ENCODE measurements at regions not wholly inside any gene's neighbourhood (a gene's known extent, or its start where the extent isn't known, plus 50 kb on each side); places are given as distances from the start of the nearest gene placed in this dataset.

DNA sequence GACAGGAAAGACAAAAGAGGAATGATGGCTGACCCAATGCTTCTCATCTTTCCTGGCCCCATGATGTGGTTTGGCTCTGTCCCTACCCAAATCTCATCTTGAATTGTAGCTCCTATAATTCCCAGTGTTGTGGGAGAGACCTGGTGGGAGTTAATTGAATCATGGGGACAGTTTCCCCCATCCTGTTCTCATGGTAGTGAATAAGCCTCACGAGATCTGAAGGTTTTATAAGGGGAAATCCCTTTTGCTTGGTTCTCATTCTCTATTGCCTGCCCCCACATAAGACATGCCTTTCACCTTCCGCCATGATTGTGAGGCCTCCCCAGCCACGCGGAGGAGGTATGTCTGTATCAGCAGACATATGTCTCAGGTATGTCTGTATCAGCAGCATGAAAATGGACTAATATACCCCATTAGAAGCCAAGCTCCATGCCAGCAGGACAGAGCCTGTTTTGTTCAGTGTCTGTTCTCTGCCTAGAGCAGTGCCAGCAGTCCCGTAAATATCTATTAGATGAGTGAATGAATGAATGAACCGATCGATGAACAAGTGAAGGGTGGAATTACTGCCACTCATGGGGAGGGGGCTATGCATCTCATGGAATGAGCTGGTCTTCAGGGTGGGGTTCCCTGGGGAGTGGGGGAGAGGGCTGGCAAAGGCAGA, 304.4 kb downstream of the SOX9 start:
- Histone ChIP-seq H3K27ac (no peak overlapping the region), H3K36me3 (ENCODE audit: low read depth, missing control alignments) (no peaks in the 10 kb centered on the region), H3K4me3 (no peak overlapping the region), H3K4me1 (no peaks in the 10 kb centered on the region), H3K27me3 (no peaks in the 10 kb centered on the region), H3K9me3 (no peaks in the 10 kb centered on the region)
- WGBS, 2 donors, result 94 to 95% methylated on average over 7 of the region's 7 CpGs
- TF ChIP-seq, protein P1, sequence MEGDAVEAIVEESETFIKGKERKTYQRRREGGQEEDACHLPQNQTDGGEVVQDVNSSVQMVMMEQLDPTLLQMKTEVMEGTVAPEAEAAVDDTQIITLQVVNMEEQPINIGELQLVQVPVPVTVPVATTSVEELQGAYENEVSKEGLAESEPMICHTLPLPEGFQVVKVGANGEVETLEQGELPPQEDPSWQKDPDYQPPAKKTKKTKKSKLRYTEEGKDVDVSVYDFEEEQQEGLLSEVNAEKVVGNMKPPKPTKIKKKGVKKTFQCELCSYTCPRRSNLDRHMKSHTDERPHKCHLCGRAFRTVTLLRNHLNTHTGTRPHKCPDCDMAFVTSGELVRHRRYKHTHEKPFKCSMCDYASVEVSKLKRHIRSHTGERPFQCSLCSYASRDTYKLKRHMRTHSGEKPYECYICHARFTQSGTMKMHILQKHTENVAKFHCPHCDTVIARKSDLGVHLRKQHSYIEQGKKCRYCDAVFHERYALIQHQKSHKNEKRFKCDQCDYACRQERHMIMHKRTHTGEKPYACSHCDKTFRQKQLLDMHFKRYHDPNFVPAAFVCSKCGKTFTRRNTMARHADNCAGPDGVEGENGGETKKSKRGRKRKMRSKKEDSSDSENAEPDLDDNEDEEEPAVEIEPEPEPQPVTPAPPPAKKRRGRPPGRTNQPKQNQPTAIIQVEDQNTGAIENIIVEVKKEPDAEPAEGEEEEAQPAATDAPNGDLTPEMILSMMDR (IDR thresholded peaks at IDR 0.05), result no peak
- no peak for TF ChIP-seq POLR2A (IDR thresholded peaks at IDR 0.05)
- no peak for DNase-seq
- intact Hi-C loops (cut with DNase I; ENCODE audit: low total_unique reads), result no loop called here

DNA sequence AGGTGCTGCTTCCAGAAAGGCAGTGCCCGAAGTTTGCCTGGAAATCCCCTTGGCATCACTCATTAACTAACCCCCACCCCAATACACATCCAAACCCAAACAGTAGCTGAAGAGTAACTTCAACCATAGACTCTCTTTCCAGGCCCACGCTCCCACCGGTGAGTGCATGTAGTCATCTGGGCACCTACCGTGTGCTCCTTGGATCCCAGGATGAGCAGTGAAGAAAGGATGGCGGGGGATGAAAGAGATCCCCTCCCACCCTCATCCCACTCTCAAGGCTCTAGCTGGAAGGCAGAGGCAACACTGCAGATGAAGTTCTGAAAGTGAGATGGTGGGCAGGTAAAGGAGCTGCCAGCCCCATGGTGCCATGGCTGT, 305.0 kb downstream of the SOX9 start:
- no peak overlapping the region for H3K4me3 ChIP-seq
- H3K36me3 ChIP-seq (ENCODE audit: low read depth, missing control alignments), result no peaks in the 10 kb centered on the region
- DNase-seq, result no peak
- H3K27me3 ChIP-seq, result no peaks in the 10 kb centered on the region
- H3K4me1 ChIP-seq, result no peaks in the 10 kb centered on the region
- H3K27ac ChIP-seq, result no peak overlapping the region
- 93 to 97% methylated on average over 4 to 5 of the region's 5 CpGs for WGBS, 2 donors
- intact Hi-C loops (cut with DNase I; ENCODE audit: low total_unique reads), result no loop called here
- TF ChIP-seq, protein P1 (IDR thresholded peaks at IDR 0.05), result no peak
- TF ChIP-seq POLR2A (IDR thresholded peaks at IDR 0.05), result no peak
- no peaks in the 10 kb centered on the region for H3K9me3 ChIP-seq

DNA sequence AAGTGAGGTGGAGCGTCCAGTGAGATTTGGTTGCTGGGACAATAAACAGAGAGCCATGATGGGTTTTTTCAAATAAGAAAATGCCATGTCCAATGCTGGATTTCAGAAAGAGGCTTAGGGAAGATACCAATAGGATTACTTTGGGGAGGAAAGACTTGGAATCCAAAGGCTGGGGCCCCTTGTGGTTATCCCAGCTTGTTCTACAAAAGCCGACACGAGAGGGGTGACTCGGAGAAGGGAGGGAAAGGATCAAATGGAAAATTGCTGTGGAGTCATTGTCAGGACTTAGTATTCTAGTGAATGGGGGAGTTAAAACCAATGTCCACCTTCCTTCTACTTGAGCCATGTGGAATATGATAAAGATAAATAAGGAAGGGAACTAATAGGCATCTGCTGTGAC, 305.5 kb downstream of the SOX9 start:
- H3K4me1 ChIP-seq, result no peaks in the 10 kb centered on the region

DNA sequence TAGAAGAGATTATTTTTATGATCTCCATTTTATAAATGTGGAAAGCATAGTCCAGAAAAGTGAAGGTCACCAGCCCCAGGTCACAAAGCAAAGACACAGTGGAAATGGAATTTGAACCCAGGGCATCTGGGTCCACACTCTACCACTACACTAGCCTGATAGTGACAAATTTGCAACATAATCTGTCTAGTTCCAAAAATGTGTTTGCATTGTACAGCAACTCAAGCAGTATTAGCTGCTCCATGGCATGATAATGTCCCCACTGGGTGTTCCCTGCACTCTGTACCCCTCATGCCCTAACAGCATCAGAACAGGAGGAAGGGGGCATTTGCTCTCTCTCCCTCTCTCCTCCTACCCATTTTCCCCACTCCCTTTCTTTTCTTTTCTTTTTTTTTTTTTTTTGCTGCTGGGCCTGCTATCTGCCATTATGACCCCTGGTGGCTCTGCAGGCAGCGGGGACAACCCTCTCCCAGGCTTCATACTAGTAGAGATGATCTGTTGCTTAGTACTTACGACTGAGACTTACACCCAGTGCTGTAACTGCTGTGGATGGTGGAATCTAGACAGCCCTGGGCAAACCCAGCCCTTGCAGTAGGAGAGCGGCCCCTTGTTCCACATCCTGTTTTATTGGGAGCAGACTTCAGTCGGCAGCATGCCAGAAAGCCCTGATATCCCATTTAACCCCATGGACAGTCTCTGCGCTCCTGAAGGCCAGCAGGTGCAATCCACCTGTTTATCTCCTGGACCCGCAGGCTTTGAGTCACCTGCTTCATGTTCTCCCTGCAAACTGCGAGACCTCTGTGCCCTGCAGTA, 306.3 kb downstream of the SOX9 start:
- Histone ChIP-seq H3K4me3 (no peak overlapping the region), H3K27me3 (no peaks in the 10 kb centered on the region), H3K4me1 (peaks cover under 1% of the 10 kb centered on the region), H3K9me3 (no peaks in the 10 kb centered on the region), H3K36me3 (ENCODE audit: low read depth, missing control alignments) (no peaks in the 10 kb centered on the region), H3K27ac (no peak overlapping the region)
- intact Hi-C loops (cut with DNase I; ENCODE audit: low total_unique reads), result no loop called here
- TF ChIP-seq POLR2A (IDR thresholded peaks at IDR 0.05), result no peak
- TF ChIP-seq, protein P1 (IDR thresholded peaks at IDR 0.05), result no peak
- 54 to 77% methylated on average over 6 to 7 of the region's 7 CpGs for WGBS, 2 donors
- DNase-seq, result no peak

More for the DNA sequence above, 305.5 kb downstream of the SOX9 start:
- H3K27me3 ChIP-seq, result no peaks in the 10 kb centered on the region
- no peak overlapping the region for H3K27ac ChIP-seq
- no peaks in the 10 kb centered on the region for H3K9me3 ChIP-seq
- no peaks in the 10 kb centered on the region for H3K36me3 ChIP-seq (ENCODE audit: low read depth, missing control alignments)
- 90 to 96% methylated on average over 4 of the region's 4 CpGs for WGBS, 2 donors
- TF ChIP-seq POLR2A (IDR thresholded peaks at IDR 0.05), result no peak
- TF ChIP-seq, protein P1 (IDR thresholded peaks at IDR 0.05), result no peak
- no peak overlapping the region for H3K4me3 ChIP-seq
- intact Hi-C loops (cut with DNase I; ENCODE audit: low total_unique reads), result no loop called here
- no peak for DNase-seq

All from testis (tissue), 2 donors.